ENCODE measurements at regions not wholly inside any gene's neighbourhood (a gene's known extent, or its start where the extent isn't known, plus 50 kb on each side); places are given as distances from the start of the nearest gene placed in this dataset.

GRCh38 chr3:77707281-77707680 lies 667.4 kb downstream of the ROBO2 start:
- H3K36me3 ChIP-seq, result no peaks in the 10 kb centered on the region
- H3K27me3 ChIP-seq, result no peaks in the 10 kb centered on the region
- DNase-seq, result no peak
- H3K27ac ChIP-seq, result no peak overlapping the region
- peaks cover 0 to 25% (median 0%) of the 10 kb centered on the region in 3 donors for H3K4me1 ChIP-seq
- no peaks in the 10 kb centered on the region for H3K9me3 ChIP-seq
- H3K4me3 ChIP-seq, result no peak overlapping the region
- 25 to 43% methylated on average over 2 of the region's 2 CpGs for WGBS, 2 donors
- intact Hi-C loops (cut with DNase I), result no loop called here
- no peak for TF ChIP-seq CTCF (IDR thresholded peaks at IDR 0.05)
- TF ChIP-seq POLR2A (IDR thresholded peaks at IDR 0.05), result no peak

- H3K9me3 ChIP-seq, result no peaks in the 10 kb centered on the region
- 73 to 91% methylated on average over 2 of the region's 2 CpGs for WGBS, 2 donors
- no peak overlapping the region for H3K4me3 ChIP-seq
- peaks cover 0 to 25% (median 0%) of the 10 kb centered on the region in 3 donors for H3K4me1 ChIP-seq
- H3K36me3 ChIP-seq, result no peaks in the 10 kb centered on the region
- no peak for DNase-seq
- H3K27me3 ChIP-seq, result no peaks in the 10 kb centered on the region
- intact Hi-C loops (cut with DNase I), result no loop called here
- no peak overlapping the region for H3K27ac ChIP-seq
- no peak for TF ChIP-seq CTCF (IDR thresholded peaks at IDR 0.05)
- TF ChIP-seq POLR2A (IDR thresholded peaks at IDR 0.05), result no peak
Measured at GRCh38 chr3:77709155-77709554, 669.3 kb downstream of the ROBO2 start.

GRCh38 chr3:77718311-77718710 lies 678.4 kb downstream of the ROBO2 start:
- H3K27ac ChIP-seq, result no peak overlapping the region
- 18 to 48% methylated on average over 2 of the region's 2 CpGs for WGBS, 2 donors
- TF ChIP-seq POLR2A (IDR thresholded peaks at IDR 0.05) (no peak), CTCF (IDR thresholded peaks at IDR 0.05) (no peak)
- no peaks in the 10 kb centered on the region for H3K36me3 ChIP-seq
- H3K4me3 ChIP-seq, result no peak overlapping the region
- H3K4me1 ChIP-seq, result peaks cover 0 to 16% (median 0%) of the 10 kb centered on the region in 3 donors
- intact Hi-C loops (cut with DNase I), result no loop called here
- H3K9me3 ChIP-seq, result no peaks in the 10 kb centered on the region
- H3K27me3 ChIP-seq, result no peaks in the 10 kb centered on the region
- DNase-seq, result no peak

- TF ChIP-seq CTCF (IDR thresholded peaks at IDR 0.05) (no peak), POLR2A (IDR thresholded peaks at IDR 0.05) (no peak)
- H3K27me3 ChIP-seq, result no peaks in the 10 kb centered on the region
- no peaks in the 10 kb centered on the region for H3K36me3 ChIP-seq
- no peak overlapping the region for H3K27ac ChIP-seq
- H3K9me3 ChIP-seq, result no peaks in the 10 kb centered on the region
- no peak overlapping the region for H3K4me3 ChIP-seq
- no peak for DNase-seq
- intact Hi-C loops (cut with DNase I), result no loop called here
- H3K4me1 ChIP-seq, result peaks cover 0 to 16% (median 0%) of the 10 kb centered on the region in 3 donors
Measured at GRCh38 chr3:77720460-77720971, 680.6 kb downstream of the ROBO2 start.

GRCh38 chr3:77726517-77726916 lies 686.6 kb downstream of the ROBO2 start:
- no peak for DNase-seq
- WGBS, 2 donors, result 0 to 7% methylated on average over 1 of the region's 1 CpG

More at GRCh38 chr3:77726517-77726916, 686.6 kb downstream of the ROBO2 start:
- Histone ChIP-seq H3K4me1 (peaks cover 0 to 5% (median 0%) of the 10 kb centered on the region in 3 donors), H3K36me3 (no peaks in the 10 kb centered on the region), H3K4me3 (no peak overlapping the region), H3K9me3 (no peaks in the 10 kb centered on the region), H3K27me3 (no peaks in the 10 kb centered on the region), H3K27ac (no peak overlapping the region)
- intact Hi-C loops (cut with DNase I), result no loop called here
- TF ChIP-seq POLR2A (IDR thresholded peaks at IDR 0.05) (no peak), CTCF (IDR thresholded peaks at IDR 0.05) (no peak)

All from esophagus squamous epithelium (tissue), 5 donors.